Osteocyte (in vitro differentiated cells): ENCODE measurements at regions not wholly inside any gene's neighbourhood (a gene's known extent, or its start where the extent isn't known, plus 50 kb on each side); places are given as distances from the start of the nearest gene placed in this dataset.

Source experiments
- DNase-seq: peaks from one replicate; pipeline ENCODE4 v3.0.0; 2021; ENCODE audit warnings: mixed read lengths; ENCODE audit not compliant: unreplicated experiment; ENCODE audit errors: extremely low spot score
- H3K27ac Mint-ChIP-seq: one replicate; pipeline ENCODE4 v1.8.0; 2021; ENCODE audit warnings: mild to moderate bottlenecking, mixed read lengths; ENCODE audit not compliant: unreplicated experiment
- H3K27me3 Mint-ChIP-seq: one replicate; pipeline ENCODE4 v1.8.0; 2021; ENCODE audit warnings: mixed read lengths; ENCODE audit not compliant: unreplicated experiment
- H3K36me3 Mint-ChIP-seq: one replicate; pipeline ENCODE4 v1.8.0; 2021; ENCODE audit warnings: mixed read lengths; ENCODE audit not compliant: unreplicated experiment
- H3K4me1 Mint-ChIP-seq: one replicate; pipeline ENCODE4 v1.8.0; 2021; ENCODE audit warnings: mixed read lengths; ENCODE audit not compliant: unreplicated experiment
- H3K4me3 Mint-ChIP-seq: one replicate; pipeline ENCODE4 v1.8.0; 2021; ENCODE audit warnings: mild to moderate bottlenecking, moderate library complexity, mixed read lengths; ENCODE audit not compliant: unreplicated experiment
- H3K9me3 Mint-ChIP-seq: one replicate; pipeline ENCODE4 v1.8.0; 2021; ENCODE audit warnings: mixed read lengths; ENCODE audit not compliant: unreplicated experiment
- TF ChIP-seq, protein P1 (sequence below): fragments of 200-600 bp; sonication (generic); IDR thresholded peaks from 2 replicates; pipeline ENCODE4 v1.5.0; 2021; ENCODE audit warnings: antibody characterized with exemption, mild to moderate bottlenecking, moderate library complexity

DNA sequence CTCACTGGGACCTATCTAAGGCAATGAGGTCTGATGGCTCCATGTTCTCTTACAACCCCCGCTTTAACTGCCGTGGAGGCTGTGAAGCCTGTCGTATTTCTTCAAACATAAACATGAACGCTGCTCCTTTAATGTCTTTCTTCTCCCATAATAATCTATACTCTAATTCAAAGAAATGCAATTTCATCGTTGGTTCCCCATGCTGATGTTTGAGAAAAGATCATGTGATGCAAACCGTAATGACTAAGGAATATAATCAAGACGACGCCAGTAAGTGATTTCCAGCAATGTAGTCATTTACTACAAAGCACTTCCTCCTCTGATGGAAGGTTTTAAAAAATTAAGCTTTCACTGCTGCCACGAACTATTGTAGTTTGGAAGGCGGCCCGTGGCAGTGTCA lies 102.6 kb upstream of the NEBL start:
- TF ChIP-seq, protein P1, sequence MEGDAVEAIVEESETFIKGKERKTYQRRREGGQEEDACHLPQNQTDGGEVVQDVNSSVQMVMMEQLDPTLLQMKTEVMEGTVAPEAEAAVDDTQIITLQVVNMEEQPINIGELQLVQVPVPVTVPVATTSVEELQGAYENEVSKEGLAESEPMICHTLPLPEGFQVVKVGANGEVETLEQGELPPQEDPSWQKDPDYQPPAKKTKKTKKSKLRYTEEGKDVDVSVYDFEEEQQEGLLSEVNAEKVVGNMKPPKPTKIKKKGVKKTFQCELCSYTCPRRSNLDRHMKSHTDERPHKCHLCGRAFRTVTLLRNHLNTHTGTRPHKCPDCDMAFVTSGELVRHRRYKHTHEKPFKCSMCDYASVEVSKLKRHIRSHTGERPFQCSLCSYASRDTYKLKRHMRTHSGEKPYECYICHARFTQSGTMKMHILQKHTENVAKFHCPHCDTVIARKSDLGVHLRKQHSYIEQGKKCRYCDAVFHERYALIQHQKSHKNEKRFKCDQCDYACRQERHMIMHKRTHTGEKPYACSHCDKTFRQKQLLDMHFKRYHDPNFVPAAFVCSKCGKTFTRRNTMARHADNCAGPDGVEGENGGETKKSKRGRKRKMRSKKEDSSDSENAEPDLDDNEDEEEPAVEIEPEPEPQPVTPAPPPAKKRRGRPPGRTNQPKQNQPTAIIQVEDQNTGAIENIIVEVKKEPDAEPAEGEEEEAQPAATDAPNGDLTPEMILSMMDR = no peak
- Mint-ChIP-seq H3K9me3 (no peaks in the 10 kb centered on the region), H3K27ac (no peak overlapping the region), H3K27me3 (no peaks in the 10 kb centered on the region), H3K4me1 (peaks cover 21% of the 10 kb centered on the region), H3K36me3 (no peaks in the 10 kb centered on the region), H3K4me3 (no peak overlapping the region)
- DNase-seq = no peak

DNA sequence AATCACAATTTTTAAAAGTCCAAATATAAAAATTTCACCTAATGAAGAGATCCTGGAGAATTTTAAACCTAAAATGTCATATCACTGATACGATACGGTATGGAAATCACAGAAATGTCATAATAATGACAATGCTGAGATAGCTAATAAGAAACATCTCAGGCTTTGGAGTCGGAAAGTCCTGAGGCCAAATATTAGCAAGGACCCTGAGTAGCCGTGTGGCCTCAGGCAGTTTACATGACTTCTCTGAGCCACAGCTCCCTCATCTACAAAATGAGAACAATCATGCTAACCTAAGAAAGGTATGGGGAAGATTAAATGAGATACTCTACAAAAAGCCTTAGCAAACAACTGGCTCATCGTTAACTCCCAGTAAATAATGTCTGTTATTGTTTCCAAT lies 100.9 kb upstream of the NEBL start:
- H3K4me1 Mint-ChIP-seq = peaks cover 32% of the 10 kb centered on the region
- DNase-seq = no peak
- no peak overlapping the region for H3K27ac Mint-ChIP-seq

DNA sequence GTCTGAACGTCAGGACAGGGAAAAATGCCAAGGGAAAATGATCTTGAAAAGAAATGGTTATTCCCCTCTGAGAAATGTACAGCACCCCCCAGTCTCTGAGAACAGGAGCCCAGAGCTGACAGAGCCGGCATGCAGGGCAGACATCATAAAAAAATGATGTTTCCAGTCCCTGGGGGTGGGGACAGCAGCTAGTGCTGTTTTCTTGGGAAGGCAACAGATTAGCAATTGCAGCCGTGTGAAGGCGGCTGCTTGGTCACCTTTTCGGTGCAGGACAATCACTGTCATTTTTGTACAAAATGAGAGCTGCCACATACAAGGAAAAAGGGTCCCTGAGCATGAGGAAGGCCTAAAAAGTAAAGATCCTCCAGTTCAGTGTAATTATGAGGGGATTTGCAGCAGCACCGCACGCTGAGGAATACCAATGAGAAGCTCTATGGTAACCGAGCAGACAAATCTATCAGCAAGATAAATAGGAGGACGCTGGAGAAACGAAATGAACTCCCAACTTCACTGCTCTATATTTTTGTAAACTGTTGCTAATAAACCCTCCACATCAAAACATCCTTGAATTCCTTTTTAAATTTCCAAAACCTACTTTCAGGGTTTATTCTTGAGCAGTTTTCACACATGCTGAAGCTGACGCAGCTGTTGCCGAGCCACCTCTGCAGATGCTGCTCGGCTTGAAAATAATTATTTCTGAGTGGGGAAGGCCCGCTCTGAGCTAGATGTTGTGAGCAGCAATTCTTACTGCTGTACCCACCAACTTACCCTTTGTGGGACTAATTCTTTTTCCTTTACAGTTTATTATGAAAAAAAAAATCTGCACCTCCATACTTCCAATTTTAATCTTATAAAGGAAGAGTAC lies 98.2 kb upstream of the NEBL start:
- Mint-ChIP-seq H3K4me3 (no peak overlapping the region), H3K27me3 (no peaks in the 10 kb centered on the region), H3K9me3 (no peaks in the 10 kb centered on the region), H3K27ac (no peak overlapping the region), H3K4me1 (peaks cover 26% of the 10 kb centered on the region), H3K36me3 (no peaks in the 10 kb centered on the region)
- TF ChIP-seq, protein P1 = no peak
- DNase-seq = no peak

More for the DNA sequence above, 100.9 kb upstream of the NEBL start:
- Mint-ChIP-seq H3K27me3 (no peaks in the 10 kb centered on the region), H3K36me3 (no peaks in the 10 kb centered on the region), H3K9me3 (no peaks in the 10 kb centered on the region), H3K4me3 (no peak overlapping the region)
- TF ChIP-seq, protein P1 = no peak

DNA sequence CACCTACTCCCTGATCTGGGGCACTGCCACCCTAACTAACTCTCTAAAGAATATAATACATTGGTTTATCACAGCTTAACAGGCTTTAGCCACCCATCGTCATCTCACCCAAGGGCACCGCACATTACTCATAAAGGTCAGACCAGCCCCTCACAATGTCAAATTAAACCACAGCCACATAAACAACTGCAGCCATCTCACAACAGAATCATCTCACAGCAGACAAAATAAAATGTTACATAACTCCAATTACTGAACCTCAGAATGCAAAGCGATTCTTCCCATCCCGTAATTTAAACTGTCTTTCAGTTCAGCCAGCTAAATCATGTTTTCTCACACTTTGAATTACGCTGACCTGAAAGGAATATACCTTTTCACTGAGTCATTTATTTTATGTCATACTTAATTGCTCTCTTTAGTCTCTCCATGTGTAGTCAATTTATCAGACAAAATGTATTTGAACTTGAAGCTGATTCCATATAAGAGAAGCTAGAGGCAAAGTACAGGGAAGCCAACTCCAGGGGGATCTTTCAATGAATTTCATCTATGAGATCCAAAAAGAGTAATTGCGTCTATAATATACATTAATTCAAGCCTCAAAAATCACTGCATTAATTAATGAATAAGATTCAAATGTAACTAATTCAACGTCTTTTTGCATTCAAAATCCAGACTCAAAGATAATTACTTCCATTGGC lies 96.9 kb upstream of the NEBL start:
- Mint-ChIP-seq H3K4me1 (peaks cover 27% of the 10 kb centered on the region), H3K36me3 (no peaks in the 10 kb centered on the region), H3K4me3 (peak overlapping the region; percentile 10), H3K27ac (peak overlapping the region; percentile 67), H3K9me3 (no peaks in the 10 kb centered on the region), H3K27me3 (no peaks in the 10 kb centered on the region)
- no peak for DNase-seq
- TF ChIP-seq, protein P1 = no peak

DNA sequence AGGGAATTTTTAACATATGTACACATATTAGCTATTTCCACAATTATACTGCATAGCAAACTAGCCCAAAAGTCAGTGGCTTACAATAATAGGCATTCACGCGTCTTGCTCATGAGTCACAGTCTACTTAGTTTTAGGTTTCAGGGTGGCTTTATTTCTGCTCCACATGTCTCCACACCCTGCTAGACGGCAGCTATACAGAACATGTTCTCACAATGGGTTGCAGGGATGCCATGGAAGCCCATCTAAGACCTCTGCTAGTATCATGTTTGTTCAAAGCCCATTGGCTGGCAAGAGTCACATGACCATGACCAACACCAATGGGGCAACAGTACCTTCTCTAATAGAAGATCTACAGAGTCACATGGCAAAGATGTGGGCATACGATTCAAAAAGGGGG lies 96.3 kb upstream of the NEBL start:
- TF ChIP-seq, protein P1 = no peak
- H3K4me3 Mint-ChIP-seq = no peak overlapping the region
- H3K9me3 Mint-ChIP-seq = peaks cover 4% of the 10 kb centered on the region
- peaks cover 27% of the 10 kb centered on the region for H3K4me1 Mint-ChIP-seq
- no peak for DNase-seq
- no peaks in the 10 kb centered on the region for H3K27me3 Mint-ChIP-seq
- H3K27ac Mint-ChIP-seq = peak overlapping the region; percentile 67
- no peaks in the 10 kb centered on the region for H3K36me3 Mint-ChIP-seq
